Small intestine (tissue), 7 donors: ENCODE measurements at regions not wholly inside any gene's neighbourhood (a gene's known extent, or its start where the extent isn't known, plus 50 kb on each side); places are given as distances from the start of the nearest gene placed in this dataset.

Experiments used
- DNase-seq, 2 donors: peaks; one replicate each; pipeline versions ENCODE4 v3.0.0 to v3.0.0-alpha.2; 2013
- FAIRE-seq: peaks from 2 replicates; lab custom pipeline; 2012; peaks lifted over from hg19 to GRCh38; lab: Jason Lieb, UNC
- H3K27ac ChIP-seq, 3 donors: one replicate each; pipeline ENCODE4 v1.5.1; 2013; ENCODE audit warnings: low read length in 2 of 3, mild to moderate bottlenecking in 2 of 3, control low read depth in 1 of 3, inconsistent platforms in 1 of 3, low read depth in 1 of 3, moderate library complexity in 1 of 3
- H3K27me3 ChIP-seq, 3 donors: one replicate each; pipeline ENCODE4 v1.6.1; 2013; ENCODE audit warnings: low read length in 3 of 3, inconsistent platforms in 1 of 3; ENCODE audit not compliant: control insufficient read depth in 3 of 3, insufficient read depth in 3 of 3
- H3K36me3 ChIP-seq, 3 donors: one replicate each; pipeline ENCODE4 v1.6.1; 2013; ENCODE audit warnings: low read length in 3 of 3, inconsistent platforms in 1 of 3, low read depth in 1 of 3, mild to moderate bottlenecking in 1 of 3, moderate library complexity in 1 of 3; ENCODE audit not compliant: control insufficient read depth in 3 of 3, insufficient read depth in 2 of 3
- H3K4me1 ChIP-seq, 3 donors: one replicate each; pipeline ENCODE4 v1.6.1; 2013; ENCODE audit warnings: low read length in 2 of 3, inconsistent platforms in 1 of 3, low read depth in 1 of 3, mild to moderate bottlenecking in 1 of 3, moderate library complexity in 1 of 3; ENCODE audit not compliant: control insufficient read depth in 3 of 3, insufficient read depth in 2 of 3
- H3K4me3 ChIP-seq, 3 donors: one replicate each; pipeline ENCODE4 v1.5.1; 2013; ENCODE audit warnings: low read length in 3 of 3, control low read depth in 1 of 3, inconsistent platforms in 1 of 3, low read depth in 1 of 3, mild to moderate bottlenecking in 1 of 3, moderate library complexity in 1 of 3
- H3K9me3 ChIP-seq, 2 donors: one replicate each; pipeline ENCODE4 v1.6.1; 2013; ENCODE audit warnings: low read depth in 1 of 2, low read length in 1 of 2; ENCODE audit not compliant: control insufficient read depth in 2 of 2, insufficient read depth in 1 of 2
- WGBS, 3 donors: extraction: QIAGEN DNeasy Blood & Tissue Kit; methylation state at CpG; one replicate each; pipeline ENCODE4 v1.1.7; 2013; 5-methylcytosine and 5-hydroxymethylcytosine counted together
- donor health status: healthy with polysubstance abuse.
- donor health status: control.
- donor health status: control.
- donor health status: Bipolar disorder and iron deficiency.
- donor health status: healthy.

- H3K4me1 ChIP-seq: no peaks in the 10 kb centered on the region
- 31 to 72% (median 66%) methylated on average over 2 of the region's 2 CpGs for WGBS, 3 donors
- FAIRE-seq: no peak
Observed at GRCh38 chr10:83425306-83425705, 714.0 kb upstream of the GHITM start.

GRCh38 chr10:83427101-83427500, 712.2 kb upstream of the GHITM start:
- 71 to 77% (median 76%) methylated on average over 4 of the region's 4 CpGs for WGBS, 3 donors
- FAIRE-seq (no peak), DNase-seq (no peak)
- Histone ChIP-seq H3K4me3 (no peak overlapping the region), H3K36me3 (no peaks in the 10 kb centered on the region), H3K27me3 (no peaks in the 10 kb centered on the region), H3K9me3 (peaks cover 0 to 5% of the 10 kb centered on the region in 2 donors), H3K4me1 (no peaks in the 10 kb centered on the region), H3K27ac (no peak overlapping the region)

More at GRCh38 chr10:83425306-83425705, 714.0 kb upstream of the GHITM start:
- peaks cover 0 to 5% of the 10 kb centered on the region in 2 donors for H3K9me3 ChIP-seq
- no peak for DNase-seq
- no peaks in the 10 kb centered on the region for H3K36me3 ChIP-seq
- H3K27me3 ChIP-seq: no peaks in the 10 kb centered on the region
- no peak overlapping the region for H3K4me3 ChIP-seq
- H3K27ac ChIP-seq: no peak overlapping the region

DNA sequence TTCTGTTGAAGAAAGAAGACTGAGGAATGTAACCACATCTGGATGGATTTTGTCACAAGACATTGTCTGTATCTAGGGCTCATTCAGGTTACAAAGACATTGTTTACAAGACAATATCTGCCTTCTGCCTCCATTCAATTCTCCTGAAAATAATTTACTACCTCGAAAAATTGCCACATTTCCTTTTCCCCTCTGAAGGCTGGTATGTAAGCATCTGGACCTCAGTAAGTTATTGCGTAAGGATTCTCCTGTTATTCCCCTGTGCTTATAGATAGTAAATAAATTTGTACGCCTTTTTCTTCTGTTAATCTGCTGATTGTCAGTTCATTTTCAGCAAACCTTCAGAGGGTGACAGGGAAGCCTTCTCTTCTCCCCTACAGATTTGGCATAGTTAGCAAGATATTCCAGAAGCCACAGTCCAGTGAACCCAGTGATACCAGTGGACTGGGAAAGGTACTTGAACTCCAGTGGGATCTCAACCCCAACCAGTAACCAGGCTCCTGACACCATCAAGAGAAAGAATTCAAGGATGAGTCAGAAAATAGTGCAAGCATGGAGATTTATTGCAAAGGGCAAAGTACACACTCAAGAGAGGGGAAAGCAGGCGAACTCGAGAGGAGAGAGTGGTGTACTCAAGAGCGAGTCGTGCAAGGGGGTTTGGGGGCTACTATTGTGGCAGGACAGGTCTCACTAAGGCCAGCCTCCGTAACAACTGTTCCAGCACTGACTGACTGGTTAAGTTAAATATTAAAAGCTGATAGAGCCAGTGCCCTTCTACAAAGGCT, 706.9 kb upstream of the GHITM start:
- H3K4me1 ChIP-seq: no peaks in the 10 kb centered on the region
- peak in 1 of 2 donors; percentile 1 for DNase-seq
- H3K36me3 ChIP-seq: no peaks in the 10 kb centered on the region
- FAIRE-seq: no peak
- 38 to 60% (median 50%) methylated on average over 8 of the region's 8 CpGs for WGBS, 3 donors
- H3K27ac ChIP-seq: no peak overlapping the region
- no peaks in the 10 kb centered on the region for H3K27me3 ChIP-seq
- no peak overlapping the region for H3K4me3 ChIP-seq
- peaks cover 0 to 5% of the 10 kb centered on the region in 2 donors for H3K9me3 ChIP-seq

DNA sequence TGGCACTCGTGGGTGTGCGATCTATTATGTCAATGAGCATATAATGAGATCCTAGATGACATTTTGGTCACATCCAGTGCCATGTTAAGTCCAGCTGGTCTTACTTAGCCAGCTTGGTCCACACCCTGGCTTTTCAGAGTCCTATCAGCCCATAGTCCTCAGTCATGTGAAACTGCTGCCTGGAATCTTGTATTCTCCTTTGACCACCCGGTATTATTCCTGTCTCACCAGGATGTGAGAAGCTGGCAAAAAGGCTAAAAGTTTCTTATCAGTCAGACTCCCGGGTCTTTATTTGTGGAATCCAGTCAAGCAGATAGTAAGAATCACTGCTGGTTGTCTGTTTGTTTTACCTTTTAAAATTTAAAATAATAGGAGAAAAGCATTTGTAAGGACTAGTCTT, 705.6 kb upstream of the GHITM start:
- FAIRE-seq (no peak), DNase-seq (no peak)
- 60 to 80% (median 64%) methylated on average over 4 of the region's 4 CpGs for WGBS, 3 donors

DNA sequence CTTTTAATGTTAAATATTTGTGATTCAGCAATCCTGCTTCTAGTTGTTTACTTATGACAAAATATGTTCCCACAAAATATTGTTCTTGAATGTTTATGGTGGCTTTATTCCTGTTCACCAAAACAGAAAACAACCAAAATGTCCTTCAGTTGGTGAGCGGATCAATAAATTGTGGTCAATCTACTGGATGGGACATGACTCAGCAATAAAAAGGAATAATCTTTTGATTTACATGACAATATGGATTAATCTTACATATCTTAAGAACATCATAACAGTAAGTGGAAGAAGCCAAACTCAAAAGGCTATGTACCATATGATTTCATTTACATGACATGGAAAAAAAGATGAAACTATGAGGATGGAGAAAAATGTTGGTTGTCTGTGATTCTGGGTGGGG, 691.3 kb upstream of the GHITM start:
- FAIRE-seq: no peak
- WGBS, 3 donors: 93 to 94% (median 93%) methylated on average over 1 of the region's 1 CpG
- H3K4me1 ChIP-seq: no peaks in the 10 kb centered on the region
- no peak overlapping the region for H3K4me3 ChIP-seq
- no peaks in the 10 kb centered on the region for H3K36me3 ChIP-seq
- H3K9me3 ChIP-seq: no peaks in the 10 kb centered on the region
- no peaks in the 10 kb centered on the region for H3K27me3 ChIP-seq
- no peak overlapping the region for H3K27ac ChIP-seq
- no peak for DNase-seq

More for the DNA sequence above, 705.6 kb upstream of the GHITM start:
- H3K36me3 ChIP-seq: no peaks in the 10 kb centered on the region
- no peaks in the 10 kb centered on the region for H3K27me3 ChIP-seq
- H3K9me3 ChIP-seq: peaks cover 0 to 5% of the 10 kb centered on the region in 2 donors
- H3K27ac ChIP-seq: no peak overlapping the region
- H3K4me3 ChIP-seq: no peak overlapping the region
- no peaks in the 10 kb centered on the region for H3K4me1 ChIP-seq

GRCh38 chr10:83458611-83459010, 680.7 kb upstream of the GHITM start:
- Histone ChIP-seq H3K27me3 (no peaks in the 10 kb centered on the region), H3K4me3 (no peak overlapping the region), H3K36me3 (no peaks in the 10 kb centered on the region), H3K4me1 (no peaks in the 10 kb centered on the region), H3K9me3 (peaks cover 0 to 3% of the 10 kb centered on the region in 2 donors), H3K27ac (no peak overlapping the region)
- DNase-seq (no peak), FAIRE-seq (no peak)
- 76 to 92% (median 84%) methylated on average over 13 of the region's 13 CpGs for WGBS, 3 donors

- no peak overlapping the region for H3K27ac ChIP-seq
- H3K4me3 ChIP-seq: no peak overlapping the region
- H3K27me3 ChIP-seq: no peaks in the 10 kb centered on the region
- DNase-seq (no peak), FAIRE-seq (no peak)
- peaks cover 0 to 3% of the 10 kb centered on the region in 2 donors for H3K9me3 ChIP-seq
- H3K36me3 ChIP-seq: no peaks in the 10 kb centered on the region
- WGBS, 3 donors: 73 to 86% (median 79%) methylated on average over 7 of the region's 7 CpGs
- H3K4me1 ChIP-seq: no peaks in the 10 kb centered on the region
Observed at GRCh38 chr10:83459124-83459523, 680.2 kb upstream of the GHITM start.

GRCh38 chr10:83469728-83470331, 669.5 kb upstream of the GHITM start:
- H3K27ac ChIP-seq: no peak overlapping the region
- H3K4me1 ChIP-seq: no peaks in the 10 kb centered on the region
- 48 to 82% (median 59%) methylated on average over 2 of the region's 2 CpGs for WGBS, 3 donors
- H3K36me3 ChIP-seq: no peaks in the 10 kb centered on the region
- FAIRE-seq (no peak), DNase-seq (no peak)
- no peak overlapping the region for H3K4me3 ChIP-seq
- H3K9me3 ChIP-seq: no peaks in the 10 kb centered on the region
- H3K27me3 ChIP-seq: no peaks in the 10 kb centered on the region
